Right renal pelvis (tissue), 4 donors: ENCODE measurements at regions not wholly inside any gene's neighbourhood (a gene's known extent, or its start where the extent isn't known, plus 50 kb on each side); places are given as distances from the start of the nearest gene placed in this dataset.

ENCODE experiments used
- DNase-seq, 4 donors: peaks; one replicate each; pipeline ENCODE4 v3.0.0-alpha.2; 2013; ENCODE audit warnings: low read depth in 4 of 4, low spot score in 3 of 4, missing footprints in 1 of 4

- no peak for DNase-seq
Observed at GRCh38 chr21:21715266-21715969, 717.2 kb downstream of the NCAM2 start.

GRCh38 chr21:21722731-21723130, 724.5 kb downstream of the NCAM2 start:
- no peak for DNase-seq

GRCh38 chr21:21730512-21730911, 732.3 kb downstream of the NCAM2 start:
- no peak for DNase-seq

GRCh38 chr21:21731626-21732025, 733.4 kb downstream of the NCAM2 start:
- no peak for DNase-seq

GRCh38 chr21:21734088-21734487, 735.9 kb downstream of the NCAM2 start:
- no peak for DNase-seq

- no peak for DNase-seq
Observed at GRCh38 chr21:21737186-21737585, 739.0 kb downstream of the NCAM2 start.

GRCh38 chr21:21740207-21740606, 742.0 kb downstream of the NCAM2 start:
- no peak for DNase-seq

- no peak for DNase-seq
Observed at GRCh38 chr21:21750124-21750825, 752.1 kb downstream of the NCAM2 start.

- DNase-seq = no peak
Observed at GRCh38 chr21:21751286-21751685, 753.1 kb downstream of the NCAM2 start.

- no peak for DNase-seq
Observed at GRCh38 chr21:21762855-21763254, 764.6 kb downstream of the NCAM2 start.

GRCh38 chr21:21764281-21764680, 766.1 kb downstream of the NCAM2 start:
- no peak for DNase-seq

GRCh38 chr21:21767276-21767675, 769.1 kb downstream of the NCAM2 start:
- DNase-seq = no peak

GRCh38 chr21:21788591-21788990, 790.4 kb downstream of the NCAM2 start:
- no peak for DNase-seq

- DNase-seq = no peak
Observed at GRCh38 chr21:21801921-21802320, 803.7 kb downstream of the NCAM2 start.

- DNase-seq = no peak
Observed at GRCh38 chr21:21806711-21807597, 808.7 kb downstream of the NCAM2 start.

- no peak for DNase-seq
Observed at GRCh38 chr21:21807598-21807903, 809.3 kb downstream of the NCAM2 start.

GRCh38 chr21:21813289-21813688, 815.1 kb downstream of the NCAM2 start:
- no peak for DNase-seq

GRCh38 chr21:21813934-21814333, 815.7 kb downstream of the NCAM2 start:
- no peak for DNase-seq

- DNase-seq = no peak
Observed at GRCh38 chr21:21816778-21817177, 818.6 kb downstream of the NCAM2 start.

- no peak for DNase-seq
Observed at GRCh38 chr21:21818898-21819297, 820.7 kb downstream of the NCAM2 start.

- DNase-seq = no peak
Observed at GRCh38 chr21:21828130-21828529, 829.9 kb downstream of the NCAM2 start.

GRCh38 chr21:21831036-21831435, 832.8 kb downstream of the NCAM2 start:
- no peak for DNase-seq
